Panc1 (cell line): ENCODE measurements at regions not wholly inside any gene's neighbourhood (a gene's known extent, or its start where the extent isn't known, plus 50 kb on each side); places are given as distances from the start of the nearest gene placed in this dataset.

Source experiments
- ATAC-seq: fragments of 200-7000 bp; cut with Tn5 transposase; 2 replicates; pipeline ENCODE4 v1.9.1; 2020; ENCODE audit warnings: mild to moderate bottlenecking, moderate library complexity
- BruUV-seq: library from RNA; stranded (reverse); fragments of 400-500 nt; replicated peaks from 2 replicates; lab custom pipeline; 2021; lab: Mats Ljungman, UMichigan
- CTCF ChIA-PET: fragments of 300-600 bp; sonication (Branson Sonifier 250); formaldehyde crosslinking; loops from one replicate; lab custom pipeline; 2022; ENCODE audit warnings: antibody characterized with exemption; lab: Charles Lee
- POLR2A ChIA-PET: fragments of 300-600 bp; sonication (Branson Sonifier 250); formaldehyde crosslinking; loops from one replicate; lab custom pipeline; 2022; ENCODE audit warnings: antibody characterized with exemption; lab: Charles Lee
- DNase-seq: peaks from one replicate; pipeline ENCODE4 v3.0.0-alpha.2; 2010; ENCODE audit warnings: low read depth, low spot score
- H3K27ac ChIP-seq: 2 replicates; pipeline ENCODE4 v1.5.1; 2011; ENCODE audit warnings: mild to moderate bottlenecking, low read length, inconsistent platforms
- H3K27me3 ChIP-seq: fragments of 200-500 bp; sonication (Bioruptor generic); 2 replicates; pipeline ENCODE4 v1.6.0; 2014; ENCODE audit warnings: low read length, inconsistent platforms; ENCODE audit not compliant: control insufficient read depth, insufficient read depth
- H3K36me3 ChIP-seq: fragments of 200-500 bp; sonication (Bioruptor generic); 2 replicates; pipeline ENCODE4 v1.5.1; 2014; ENCODE audit warnings: inconsistent platforms, mild to moderate bottlenecking, low read length, moderate library complexity; ENCODE audit not compliant: control insufficient read depth, insufficient read depth
- H3K4me1 ChIP-seq: 2 replicates; pipeline ENCODE4 v1.5.1; 2011; ENCODE audit warnings: inconsistent platforms, mild to moderate bottlenecking, low read length, moderate library complexity; ENCODE audit not compliant: control insufficient read depth, insufficient read depth
- H3K4me3 ChIP-seq, 2 experiments: 2 replicates each; pipeline ENCODE4 v1.5.1; 2011 to 2012; ENCODE audit warnings: low read depth in 2 of 2, low read length in 2 of 2, mild to moderate bottlenecking in 2 of 2, inconsistent platforms in 1 of 2, moderate library complexity in 1 of 2
- H3K9me3 ChIP-seq: fragments of 200-500 bp; sonication (Bioruptor generic); 2 replicates; pipeline ENCODE4 v1.5.1; 2014; ENCODE audit warnings: low read depth, mild to moderate bottlenecking, inconsistent platforms, low read length, moderate library complexity; ENCODE audit not compliant: control insufficient read depth, insufficient read depth
- POLR2AphosphoS5 ChIP-seq: IDR thresholded peaks from 2 replicates; pipeline ENCODE4 v1.6.1; 2012; ENCODE audit warnings: mild to moderate bottlenecking, low read depth, low read length, moderate library complexity
- REST ChIP-seq, 2 experiments: IDR thresholded peaks; 2 replicates each; pipeline ENCODE4 v1.6.1; 2011 to 2012; ENCODE audit warnings: low read depth in 2 of 2, control low read depth in 1 of 2, low read length in 1 of 2, mild to moderate bottlenecking in 1 of 2, moderate library complexity in 1 of 2; ENCODE audit not compliant: insufficient read depth in 1 of 2
- SIN3A ChIP-seq: IDR thresholded peaks from 2 replicates; pipeline ENCODE4 v1.6.1; 2012; ENCODE audit warnings: low read depth, mild to moderate bottlenecking, low read length, moderate library complexity, borderline replicate concordance; ENCODE audit not compliant: insufficient read depth
- TCF7L2 ChIP-seq: IDR thresholded peaks from 2 replicates; pipeline ENCODE4 v1.6.1; 2011; ENCODE audit warnings: mild to moderate bottlenecking, low read depth, low read length, inconsistent platforms
- in situ Hi-C: cut with HindIII; loops from 2 replicates; pipeline ENCODE4 v1.10.0; 2016; ENCODE audit warnings: low sequenced_read_pairs, low pct_unique_long_range_greater_than_20kb
- intact Hi-C: fragments of 100-400 bp; cut with micrococcal nuclease; formaldehyde crosslinking; loops from one replicate; pipeline ENCODE4 v1.10.0; 2022; ENCODE audit not compliant: unreplicated experiment
- TF ChIP-seq, protein P1 (sequence below): fragments of 450-650 bp; IDR thresholded peaks from 2 replicates; pipeline ENCODE4 v1.5.1; 2017; ENCODE audit warnings: mild to moderate bottlenecking

GRCh38 chr5:161149078-161149477 is 297.1 kb upstream of the ATP10B start:
- in situ Hi-C loops: no loop called here
- no peaks in the 10 kb centered on the region for H3K36me3 ChIP-seq
- ChIA-PET POLR2A (no interaction called here), CTCF (no interaction called here)
- BruUV-seq: no TSS peak
- no peak overlapping the region for H3K4me3 ChIP-seq
- TF ChIP-seq, protein P1, sequence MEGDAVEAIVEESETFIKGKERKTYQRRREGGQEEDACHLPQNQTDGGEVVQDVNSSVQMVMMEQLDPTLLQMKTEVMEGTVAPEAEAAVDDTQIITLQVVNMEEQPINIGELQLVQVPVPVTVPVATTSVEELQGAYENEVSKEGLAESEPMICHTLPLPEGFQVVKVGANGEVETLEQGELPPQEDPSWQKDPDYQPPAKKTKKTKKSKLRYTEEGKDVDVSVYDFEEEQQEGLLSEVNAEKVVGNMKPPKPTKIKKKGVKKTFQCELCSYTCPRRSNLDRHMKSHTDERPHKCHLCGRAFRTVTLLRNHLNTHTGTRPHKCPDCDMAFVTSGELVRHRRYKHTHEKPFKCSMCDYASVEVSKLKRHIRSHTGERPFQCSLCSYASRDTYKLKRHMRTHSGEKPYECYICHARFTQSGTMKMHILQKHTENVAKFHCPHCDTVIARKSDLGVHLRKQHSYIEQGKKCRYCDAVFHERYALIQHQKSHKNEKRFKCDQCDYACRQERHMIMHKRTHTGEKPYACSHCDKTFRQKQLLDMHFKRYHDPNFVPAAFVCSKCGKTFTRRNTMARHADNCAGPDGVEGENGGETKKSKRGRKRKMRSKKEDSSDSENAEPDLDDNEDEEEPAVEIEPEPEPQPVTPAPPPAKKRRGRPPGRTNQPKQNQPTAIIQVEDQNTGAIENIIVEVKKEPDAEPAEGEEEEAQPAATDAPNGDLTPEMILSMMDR: no peak
- TF ChIP-seq REST (IDR thresholded peaks at IDR 0.05; ENCODE audit: insufficient read depth in 1 of 2, low read depth in 2 of 2, low read length in 1 of 2) (no peak), SIN3A (no peak), POLR2AphosphoS5 (no peak), TCF7L2 (no peak)
- H3K9me3 ChIP-seq: 0 out of 2 replicates have a peak, but pooled peaks cover 5% of the 10 kb centered on the region
- intact Hi-C loops: no loop called here
- no peaks in the 10 kb centered on the region for H3K4me1 ChIP-seq
- DNase-seq (no peak), ATAC-seq (no peak)
- H3K27ac ChIP-seq: no peak overlapping the region
- no peaks in the 10 kb centered on the region for H3K27me3 ChIP-seq

GRCh38 chr5:161138751-161139455 is 286.9 kb upstream of the ATP10B start:
- Histone ChIP-seq H3K9me3 (no peaks in the 10 kb centered on the region), H3K36me3 (no peaks in the 10 kb centered on the region), H3K27me3 (no peaks in the 10 kb centered on the region), H3K4me1 (no peaks in the 10 kb centered on the region), H3K4me3 (no peak overlapping the region), H3K27ac (no peak overlapping the region)
- ATAC-seq (no peak), DNase-seq (no peak)
- TF ChIP-seq POLR2AphosphoS5 (no peak), REST (IDR thresholded peaks at IDR 0.05; ENCODE audit: insufficient read depth in 1 of 2, low read depth in 2 of 2, low read length in 1 of 2) (no peak), SIN3A (no peak), TCF7L2 (no peak)
- TF ChIP-seq, protein P1: no peak
- ChIA-PET POLR2A (no interaction called here), CTCF (no interaction called here)
- in situ Hi-C loops (no loop called here), intact Hi-C loops (no loop called here)
- no TSS peak for BruUV-seq
